SK-N-SH (cell line): ENCODE measurements at regions not wholly inside any gene's neighbourhood (a gene's known extent, or its start where the extent isn't known, plus 50 kb on each side); places are given as distances from the start of the nearest gene placed in this dataset.

Source experiments
- CTCF ChIA-PET: fragments of 300-600, 350-600 bp; formaldehyde crosslinking; extraction: SDS; loops from one replicate; lab custom pipeline; 2021; lab: Yijun Ruan, JAX
- POLR2A ChIA-PET: fragments of 350-600 bp; sonication (Branson Sonifier 250); formaldehyde crosslinking; extraction: SDS; loops from one replicate; lab custom pipeline; 2020; ENCODE audit warnings: antibody characterized with exemption, inconsistent platforms; lab: Yijun Ruan, JAX
- DNase-seq: peaks from one replicate; pipeline ENCODE4 v3.0.0; 2012
- H2AFZ ChIP-seq: fragments of 200-600 bp; sonication (generic); 2 replicates; pipeline ENCODE4 v1.8.1; 2016; ENCODE audit warnings: antibody characterized with exemption, mild to moderate bottlenecking, low read depth
- H3F3A ChIP-seq: fragments of 200-600 bp; sonication (generic); replicated peaks from 2 replicates; pipeline ENCODE3; 2016; ENCODE audit warnings: antibody characterized with exemption, mild to moderate bottlenecking; ENCODE audit not compliant: insufficient read depth
- H3K27ac ChIP-seq, 2 experiments: fragments of 200-500 bp in 1 of 2; fragments of 200-600 bp in 1 of 2; sonication (Bioruptor generic) in 1 of 2; sonication (generic), shearing (Covaris generic) in 1 of 2; 2 replicates each; pipeline versions ENCODE4 v1.5.1 to v1.6.1; 2014 to 2016; ENCODE audit warnings: low read depth in 2 of 2, inconsistent platforms in 1 of 2, low read length in 1 of 2, mild to moderate bottlenecking in 1 of 2, mixed read lengths in 1 of 2
- H3K27me3 ChIP-seq: fragments of 200-600 bp; sonication (generic), shearing (Covaris generic); 2 replicates; pipeline ENCODE4 v1.6.1; 2016; ENCODE audit warnings: mixed run types; ENCODE audit not compliant: insufficient read depth
- H3K36me3 ChIP-seq, 2 experiments: fragments of 200-500 bp in 1 of 2; fragments of 200-600 bp in 1 of 2; sonication (Bioruptor generic) in 1 of 2; sonication (generic) in 1 of 2; replicated peaks in 1 of 2; 2 replicates each; pipeline versions ENCODE3 to v1.5.1; 2014 to 2016; ENCODE audit warnings: low read length in 1 of 2, mild to moderate bottlenecking in 1 of 2; ENCODE audit not compliant: insufficient read depth in 2 of 2, control insufficient read depth in 1 of 2
- H3K4me1 ChIP-seq, 2 experiments: fragments of 200-500 bp in 1 of 2; fragments of 200-600 bp in 1 of 2; sonication (Bioruptor generic) in 1 of 2; sonication (generic), shearing (Covaris generic) in 1 of 2; 2 replicates each; pipeline versions ENCODE4 v1.5.1 to v1.6.1; 2014 to 2016; ENCODE audit warnings: low read depth in 1 of 2, low read length in 1 of 2, mixed run types in 1 of 2; ENCODE audit not compliant: insufficient read depth in 2 of 2, control insufficient read depth in 1 of 2
- H3K4me2 ChIP-seq: fragments of 200-600 bp; sonication (generic), shearing (Covaris generic); 2 replicates; pipeline ENCODE4 v1.6.1; 2017; ENCODE audit warnings: mixed run types
- H3K4me3 ChIP-seq, 2 experiments: fragments of 200-500 bp in 1 of 2; fragments of 200-600 bp in 1 of 2; sonication (Bioruptor generic) in 1 of 2; sonication (generic), shearing (Covaris generic) in 1 of 2; 2 replicates each; pipeline versions ENCODE4 v1.5.1 to v1.8.1; 2014 to 2016; ENCODE audit warnings: low read depth in 2 of 2, inconsistent platforms in 1 of 2, low read length in 1 of 2, mild to moderate bottlenecking in 1 of 2, mixed read lengths in 1 of 2, moderate library complexity in 1 of 2
- H3K79me2 ChIP-seq: fragments of 200-600 bp; sonication (generic); 2 replicates; pipeline ENCODE4 v1.8.1; 2017; ENCODE audit warnings: mild to moderate bottlenecking; ENCODE audit not compliant: insufficient read depth
- H3K9ac ChIP-seq: fragments of 200-600 bp; sonication (generic); 2 replicates; pipeline ENCODE4 v1.6.1; 2017; ENCODE audit warnings: mixed run types
- H3K9me2 ChIP-seq: fragments of 200-600 bp; sonication (generic); 2 replicates; pipeline ENCODE4 v1.6.1; 2017; ENCODE audit warnings: mixed run types
- H3K9me3 ChIP-seq: fragments of 200-600 bp; sonication (generic); 2 replicates; pipeline ENCODE4 v1.6.1; 2017; ENCODE audit warnings: mixed run types, mild to moderate bottlenecking, moderate library complexity
- H4K20me1 ChIP-seq: fragments of 200-600 bp; sonication (generic); 2 replicates; pipeline ENCODE4 v1.6.1; 2017; ENCODE audit warnings: mild to moderate bottlenecking, mixed run types; ENCODE audit not compliant: insufficient read depth
- EP300 ChIP-seq, 2 experiments: IDR thresholded peaks; 2 replicates each; pipeline versions ENCODE4 v1.4.0 to v1.6.1; 2012; ENCODE audit warnings: borderline replicate concordance in 1 of 2, low read depth in 1 of 2, low read length in 1 of 2
- FOSL2 ChIP-seq: IDR thresholded peaks from 2 replicates; pipeline ENCODE4 v1.4.0; 2012; ENCODE audit warnings: low read depth, mild to moderate bottlenecking, moderate library complexity, borderline replicate concordance
- FOXJ3 ChIP-seq: sonication (generic); formaldehyde crosslinking; IDR thresholded peaks from 2 replicates; pipeline ENCODE4 v1.5.1; 2020; ENCODE audit warnings: mild to moderate bottlenecking, missing genetic modification reagents
- GATA2 ChIP-seq: sonication (generic); formaldehyde crosslinking; IDR thresholded peaks from 2 replicates; pipeline ENCODE4 v1.5.0; 2020; ENCODE audit warnings: mild to moderate bottlenecking, missing genetic modification reagents
- JUND ChIP-seq: IDR thresholded peaks from 2 replicates; pipeline ENCODE4 v1.4.0; 2012
- MEF2A ChIP-seq: IDR thresholded peaks from 2 replicates; pipeline ENCODE4 v1.4.0; 2012; ENCODE audit warnings: low read depth, borderline replicate concordance
- MXI1 ChIP-seq: IDR thresholded peaks from 2 replicates; pipeline ENCODE4 v1.6.1; 2012; ENCODE audit warnings: mild to moderate bottlenecking, low read depth, low read length, improper control_type of control experiment
- NRF1 ChIP-seq: IDR thresholded peaks from 2 replicates; pipeline ENCODE4 v1.6.1; 2012; ENCODE audit warnings: low read depth, mild to moderate bottlenecking, low read length
- POLR2AphosphoS5 ChIP-seq: IDR thresholded peaks from 2 replicates; pipeline ENCODE4 v1.6.1; 2012; ENCODE audit warnings: low read depth, low read length
- RAD21 ChIP-seq: IDR thresholded peaks from 2 replicates; pipeline ENCODE4 v1.6.1; 2012; ENCODE audit warnings: mild to moderate bottlenecking, low read length
- RCOR1 ChIP-seq: fragments of 150-350 bp; IDR thresholded peaks from 2 replicates; pipeline ENCODE4 v1.6.1; 2017; ENCODE audit warnings: antibody characterized with exemption, low read length
- RXRA ChIP-seq: IDR thresholded peaks from 2 replicates; pipeline ENCODE4 v1.4.0; 2012; ENCODE audit warnings: low read depth, mild to moderate bottlenecking, borderline replicate concordance
- SMC3 ChIP-seq: IDR thresholded peaks from 2 replicates; pipeline ENCODE4 v1.6.1; 2012; ENCODE audit warnings: low read depth, low read length, improper control_type of control experiment
- TEAD4 ChIP-seq: IDR thresholded peaks from 2 replicates; pipeline ENCODE4 v1.4.0; 2012; ENCODE audit warnings: mild to moderate bottlenecking, borderline replicate concordance; ENCODE audit not compliant: insufficient read depth
- YY1 ChIP-seq: IDR thresholded peaks from 2 replicates; pipeline ENCODE4 v1.4.0; 2012; ENCODE audit warnings: low read depth, mild to moderate bottlenecking
- WGBS: methylation state at CpG from one replicate; pipeline ENCODE4 v1.1.6; 2017; ENCODE audit warnings: low lambda C conversion rate; 5-methylcytosine and 5-hydroxymethylcytosine counted together
- TF ChIP-seq, protein P1 (sequence below): fragments of 150-350 bp; IDR thresholded peaks from 2 replicates; pipeline ENCODE4 v1.6.1; 2017; ENCODE audit warnings: antibody characterized with exemption, low read length, low read depth, borderline replicate concordance
- TF ChIP-seq, protein P2 (sequence below): IDR thresholded peaks from 2 replicates; pipeline ENCODE4 v1.6.1; 2012; ENCODE audit warnings: mild to moderate bottlenecking, low read depth, low read length, moderate library complexity

DNA sequence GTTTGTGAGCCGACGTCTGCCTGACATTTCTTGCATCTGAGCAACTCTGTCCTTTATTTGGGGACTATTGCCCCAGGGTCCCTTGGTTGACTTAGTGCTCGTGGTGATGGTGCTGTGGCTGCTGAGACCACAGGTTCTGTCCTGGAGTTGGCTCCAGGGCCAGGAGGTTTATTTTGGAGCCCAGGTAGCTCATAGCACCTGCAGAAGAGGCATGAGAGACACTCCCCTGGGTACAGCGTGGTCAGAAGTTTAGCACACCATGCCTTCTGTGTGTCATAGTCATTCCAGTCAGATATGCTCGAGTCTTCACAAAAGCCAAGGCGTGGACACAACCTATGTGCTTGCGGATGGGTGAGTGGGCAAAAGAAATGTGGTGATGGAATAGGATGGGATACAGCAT lies 496.9 kb downstream of the TCERG1L start:
- Histone ChIP-seq H3K9ac (no peak overlapping the region), H3K27me3 (no peaks in the 10 kb centered on the region), H3K4me3 (no peak overlapping the region), H3F3A (no peaks in the 10 kb centered on the region), H3K4me2 (no peak overlapping the region), H3K27ac (no peak overlapping the region), H3K9me3 (no peaks in the 10 kb centered on the region), H2AFZ (no peak overlapping the region), H4K20me1 (no peaks in the 10 kb centered on the region), H3K36me3 (no peaks in the 10 kb centered on the region), H3K9me2 (no peaks in the 10 kb centered on the region), H3K79me2 (no peaks in the 10 kb centered on the region), H3K4me1 (no peaks in the 10 kb centered on the region)
- no peak for TF ChIP-seq RCOR1
- TF ChIP-seq RXRA = no peak
- no peak for TF ChIP-seq TEAD4
- TF ChIP-seq, protein P1, sequence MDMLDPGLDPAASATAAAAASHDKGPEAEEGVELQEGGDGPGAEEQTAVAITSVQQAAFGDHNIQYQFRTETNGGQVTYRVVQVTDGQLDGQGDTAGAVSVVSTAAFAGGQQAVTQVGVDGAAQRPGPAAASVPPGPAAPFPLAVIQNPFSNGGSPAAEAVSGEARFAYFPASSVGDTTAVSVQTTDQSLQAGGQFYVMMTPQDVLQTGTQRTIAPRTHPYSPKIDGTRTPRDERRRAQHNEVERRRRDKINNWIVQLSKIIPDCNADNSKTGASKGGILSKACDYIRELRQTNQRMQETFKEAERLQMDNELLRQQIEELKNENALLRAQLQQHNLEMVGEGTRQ = no peak
- no peak for TF ChIP-seq FOXJ3 (CRISPR knock-in tag)
- TF ChIP-seq FOSL2 = no peak
- no peak for TF ChIP-seq RAD21
- no peak for TF ChIP-seq GATA2 (CRISPR knock-in tag)
- no peak for TF ChIP-seq YY1
- TF ChIP-seq, protein P2, sequence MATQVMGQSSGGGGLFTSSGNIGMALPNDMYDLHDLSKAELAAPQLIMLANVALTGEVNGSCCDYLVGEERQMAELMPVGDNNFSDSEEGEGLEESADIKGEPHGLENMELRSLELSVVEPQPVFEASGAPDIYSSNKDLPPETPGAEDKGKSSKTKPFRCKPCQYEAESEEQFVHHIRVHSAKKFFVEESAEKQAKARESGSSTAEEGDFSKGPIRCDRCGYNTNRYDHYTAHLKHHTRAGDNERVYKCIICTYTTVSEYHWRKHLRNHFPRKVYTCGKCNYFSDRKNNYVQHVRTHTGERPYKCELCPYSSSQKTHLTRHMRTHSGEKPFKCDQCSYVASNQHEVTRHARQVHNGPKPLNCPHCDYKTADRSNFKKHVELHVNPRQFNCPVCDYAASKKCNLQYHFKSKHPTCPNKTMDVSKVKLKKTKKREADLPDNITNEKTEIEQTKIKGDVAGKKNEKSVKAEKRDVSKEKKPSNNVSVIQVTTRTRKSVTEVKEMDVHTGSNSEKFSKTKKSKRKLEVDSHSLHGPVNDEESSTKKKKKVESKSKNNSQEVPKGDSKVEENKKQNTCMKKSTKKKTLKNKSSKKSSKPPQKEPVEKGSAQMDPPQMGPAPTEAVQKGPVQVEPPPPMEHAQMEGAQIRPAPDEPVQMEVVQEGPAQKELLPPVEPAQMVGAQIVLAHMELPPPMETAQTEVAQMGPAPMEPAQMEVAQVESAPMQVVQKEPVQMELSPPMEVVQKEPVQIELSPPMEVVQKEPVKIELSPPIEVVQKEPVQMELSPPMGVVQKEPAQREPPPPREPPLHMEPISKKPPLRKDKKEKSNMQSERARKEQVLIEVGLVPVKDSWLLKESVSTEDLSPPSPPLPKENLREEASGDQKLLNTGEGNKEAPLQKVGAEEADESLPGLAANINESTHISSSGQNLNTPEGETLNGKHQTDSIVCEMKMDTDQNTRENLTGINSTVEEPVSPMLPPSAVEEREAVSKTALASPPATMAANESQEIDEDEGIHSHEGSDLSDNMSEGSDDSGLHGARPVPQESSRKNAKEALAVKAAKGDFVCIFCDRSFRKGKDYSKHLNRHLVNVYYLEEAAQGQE = no peak
- TF ChIP-seq MEF2A = no peak
- no peak for TF ChIP-seq POLR2AphosphoS5
- no peak for TF ChIP-seq EP300 (IDR thresholded peaks at IDR 0.05; ENCODE audit: borderline replicate concordance in 1 of 2, low read depth in 1 of 2, low read length in 1 of 2)
- 42% methylated on average over 6 of the region's 7 CpGs for WGBS
- DNase-seq = no peak
- ChIA-PET CTCF (no interaction called here), POLR2A (no interaction called here)

DNA sequence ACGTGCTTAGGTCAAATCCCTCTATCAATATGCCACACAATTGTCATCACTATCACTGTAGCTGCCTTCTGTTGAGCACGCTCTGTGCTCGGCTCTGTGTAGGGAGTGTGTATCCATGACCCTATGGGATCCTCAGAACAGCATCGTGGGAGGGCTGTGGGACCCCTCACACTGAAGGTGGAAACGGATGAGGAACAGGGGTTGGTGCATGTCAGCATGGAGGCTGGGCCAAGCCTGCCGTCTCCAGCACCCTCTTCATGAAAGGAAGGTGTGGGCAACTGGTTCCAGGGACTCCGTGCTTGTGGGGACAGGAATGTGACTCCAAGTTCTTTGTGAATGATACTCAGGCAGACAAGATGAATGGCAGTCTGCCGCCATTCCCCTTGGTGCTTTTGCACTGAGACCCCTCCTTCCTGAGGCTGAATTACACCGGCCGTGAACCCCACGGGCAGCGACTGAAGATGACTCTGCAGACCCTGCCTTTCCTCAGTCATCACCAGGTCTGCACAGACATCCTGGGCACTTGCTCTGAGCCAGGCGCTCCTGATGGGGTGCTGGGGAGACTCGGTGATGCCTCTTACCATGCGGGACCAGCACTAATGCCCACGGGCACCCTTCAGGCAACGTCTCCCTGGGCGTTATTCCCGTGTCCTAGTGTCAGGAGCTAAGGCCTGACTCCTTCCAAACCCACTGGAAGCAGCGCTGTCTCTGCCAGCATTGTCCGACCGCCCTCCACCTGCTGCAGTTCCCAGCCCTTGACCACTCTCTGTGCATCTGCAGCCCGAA lies 495.2 kb downstream of the TCERG1L start:
- no peak overlapping the region for H3K4me2 ChIP-seq
- H3K9ac ChIP-seq = no peak overlapping the region
- TF ChIP-seq MEF2A = no peak
- TF ChIP-seq RAD21 = no peak
- TF ChIP-seq MXI1 = no peak
- no peak for TF ChIP-seq JUND
- no peak for TF ChIP-seq SMC3
- TF ChIP-seq NRF1 = no peak
- no peak for TF ChIP-seq TEAD4
- H3K36me3 ChIP-seq = no peaks in the 10 kb centered on the region
- H2AFZ ChIP-seq = no peak overlapping the region
- peaks cover 0 to 2% of the 10 kb centered on the region in 2 experiments; a peak in 1 of 4 replicates for H3K4me1 ChIP-seq
- no peak overlapping the region for H3K4me3 ChIP-seq
- H3K27ac ChIP-seq = no peak overlapping the region
- DNase-seq = no peak
- H3K9me3 ChIP-seq = no peaks in the 10 kb centered on the region
- 28% methylated on average over 14 of the region's 23 CpGs for WGBS
- POLR2A ChIA-PET = no interaction called here
- H3K9me2 ChIP-seq = no peaks in the 10 kb centered on the region
- H3K27me3 ChIP-seq = no peaks in the 10 kb centered on the region
- H3F3A ChIP-seq = no peaks in the 10 kb centered on the region
- H3K79me2 ChIP-seq = no peaks in the 10 kb centered on the region
- H4K20me1 ChIP-seq = no peaks in the 10 kb centered on the region
- CTCF ChIA-PET = no interaction called here
